ENCODE measurements at regions not wholly inside any gene's neighbourhood (a gene's known extent, or its start where the extent isn't known, plus 50 kb on each side); places are given as distances from the start of the nearest gene placed in this dataset.

- TF ChIP-seq POLR2A (IDR thresholded peaks at IDR 0.05) (no peak), CTCF (IDR thresholded peaks at IDR 0.05) (no peak)
These were observed 50.1 kb upstream of the JPH3 start for GRCh38 chr16:87552072-87552718.

Measured in testis (tissue), 2 donors.